Keratinocyte (primary cell): ENCODE measurements at regions not wholly inside any gene's neighbourhood (a gene's known extent, or its start where the extent isn't known, plus 50 kb on each side); places are given as distances from the start of the nearest gene placed in this dataset.

Source experiments
- DNase-seq: peaks from one replicate; pipeline ENCODE4 v3.0.0-alpha.2; 2011; ENCODE audit warnings: low read depth, missing footprints, low spot score
- FAIRE-seq: peaks from 2 replicates; lab custom pipeline; 2011; peaks lifted over from hg19 to GRCh38; lab: Jason Lieb, UNC
- H2AFZ ChIP-seq: 2 replicates; pipeline ENCODE4 v1.6.0; 2012; ENCODE audit warnings: low read length, control low read depth, inconsistent platforms; ENCODE audit not compliant: control insufficient read depth
- H3K27ac ChIP-seq: 2 replicates; pipeline ENCODE4 v1.5.1; 2011; ENCODE audit warnings: low read length; ENCODE audit not compliant: control insufficient read depth, insufficient read depth
- H3K27me3 ChIP-seq: 3 replicates; pipeline ENCODE4 v1.6.0; 2011; ENCODE audit warnings: low read length; ENCODE audit not compliant: control insufficient read depth, insufficient read depth; ENCODE audit errors: extremely low read depth
- H3K36me3 ChIP-seq, 2 experiments: 2 replicates in 1 of 2; 3 replicates in 1 of 2; pipeline ENCODE4 v1.5.1; 2011; ENCODE audit warnings: low read length in 2 of 2, mild to moderate bottlenecking in 1 of 2; ENCODE audit not compliant: control insufficient read depth in 2 of 2, insufficient read depth in 2 of 2; ENCODE audit errors: extremely low read depth in 1 of 2
- H3K4me1 ChIP-seq: 3 replicates; pipeline ENCODE4 v1.5.1; 2011; ENCODE audit warnings: low read length; ENCODE audit not compliant: control insufficient read depth, insufficient read depth; ENCODE audit errors: extremely low read depth
- H3K4me2 ChIP-seq: 3 replicates; pipeline ENCODE4 v1.6.0; 2011; ENCODE audit warnings: low read depth, low read length; ENCODE audit not compliant: control insufficient read depth, insufficient read depth; ENCODE audit errors: extremely low read depth
- H3K4me3 ChIP-seq, 3 experiments: fragments of 200-600 bp in 1 of 3; sonication (generic) in 1 of 3; 2 replicates in 2 of 3; 3 replicates in 1 of 3; pipeline ENCODE4 v1.5.1; 2011 to 2016; ENCODE audit warnings: low read length in 3 of 3, mild to moderate bottlenecking in 3 of 3, control low read depth in 2 of 3, inconsistent platforms in 1 of 3, low read depth in 1 of 3, mixed read lengths in 1 of 3, mixed run types in 1 of 3, moderate library complexity in 1 of 3; ENCODE audit not compliant: control insufficient read depth in 2 of 3, insufficient read depth in 2 of 3; ENCODE audit errors: extremely low read depth in 1 of 3
- H3K79me2 ChIP-seq: 2 replicates; pipeline ENCODE4 v1.6.0; 2012; ENCODE audit warnings: low read length; ENCODE audit not compliant: control insufficient read depth, insufficient read depth
- H3K9ac ChIP-seq: 3 replicates; pipeline ENCODE4 v1.6.0; 2011; ENCODE audit warnings: low read length; ENCODE audit not compliant: control insufficient read depth, insufficient read depth; ENCODE audit errors: extremely low read depth
- H3K9me1 ChIP-seq: 3 replicates; pipeline ENCODE4 v1.6.0; 2011; ENCODE audit warnings: low read length; ENCODE audit not compliant: control insufficient read depth, insufficient read depth; ENCODE audit errors: extremely low read depth
- H3K9me3 ChIP-seq: 2 replicates; pipeline ENCODE4 v1.5.1; 2012; ENCODE audit warnings: low read depth, low read length; ENCODE audit not compliant: control insufficient read depth
- H4K20me1 ChIP-seq: 3 replicates; pipeline ENCODE4 v1.6.0; 2011; ENCODE audit warnings: low read length; ENCODE audit not compliant: control insufficient read depth, insufficient read depth; ENCODE audit errors: extremely low read depth
- EZH2 ChIP-seq: IDR thresholded peaks from one replicate; pipeline ENCODE4 v1.6.1; 2012; ENCODE audit warnings: inconsistent platforms, mild to moderate bottlenecking, low read length, moderate library complexity
- dilution Hi-C: fragments of 300-500 bp; cut with MboI; formaldehyde crosslinking; loops from one replicate; pipeline ENCODE4 v1.7.0; 2020; ENCODE audit warnings: low sequenced_read_pairs; ENCODE audit not compliant: extremely low pct_ligation_motif_present
- TF ChIP-seq, protein P1 (sequence below), 3 experiments: IDR thresholded peaks in 1 of 3; conservative IDR thresholded peaks in 1 of 3; optimal IDR thresholded peaks in 1 of 3; 2 replicates in 2 of 3; 3 replicates in 1 of 3; pipeline versions ENCODE3 to v1.5.1; 2011; ENCODE audit warnings: low read length in 3 of 3, mild to moderate bottlenecking in 3 of 3, moderate library complexity in 2 of 3, control low read depth in 1 of 3, inconsistent platforms in 1 of 3; ENCODE audit not compliant: insufficient read depth in 2 of 3; ENCODE audit errors: extremely low read depth in 1 of 3

DNA sequence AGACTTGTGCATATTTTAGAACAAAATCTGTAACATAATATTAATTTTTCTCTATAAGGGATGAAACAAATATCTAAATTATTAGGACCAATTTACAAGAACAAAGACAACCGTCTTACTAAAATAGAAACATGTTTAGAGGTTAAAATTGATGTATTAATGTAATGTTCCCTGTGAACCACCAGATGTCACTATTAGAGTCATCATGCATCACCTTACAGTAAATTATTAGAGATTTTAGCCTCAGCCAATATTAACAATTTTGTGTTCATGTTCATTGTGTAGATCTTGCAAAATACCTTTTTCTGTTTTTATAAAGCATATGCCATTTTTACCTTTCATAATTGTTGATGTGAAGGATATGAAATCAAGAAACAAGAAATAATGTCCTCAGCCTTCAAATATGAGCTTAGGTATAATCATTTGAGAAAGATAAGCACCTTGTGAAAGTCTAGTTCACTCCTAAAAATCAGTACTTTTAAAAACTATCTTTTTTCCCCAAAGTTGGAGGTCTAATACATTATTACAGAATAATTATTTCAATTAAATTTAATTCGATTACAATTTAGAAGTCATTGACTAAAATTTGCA lies 344.3 kb upstream of the KCNH7 start:
- Histone ChIP-seq H3K27ac (no peak overlapping the region), H2AFZ (no peak overlapping the region), H3K9me1 (no peaks in the 10 kb centered on the region), H3K4me2 (no peak overlapping the region), H3K36me3 (no peaks in the 10 kb centered on the region), H3K9me3 (no peaks in the 10 kb centered on the region), H3K27me3 (no peaks in the 10 kb centered on the region), H4K20me1 (no peaks in the 10 kb centered on the region), H3K9ac (no peak overlapping the region), H3K4me1 (no peaks in the 10 kb centered on the region), H3K4me3 (no peak overlapping the region), H3K79me2 (no peaks in the 10 kb centered on the region)
- no peak for FAIRE-seq
- no peak for DNase-seq
- dilution Hi-C loops = no loop called here
- TF ChIP-seq, protein P1, sequence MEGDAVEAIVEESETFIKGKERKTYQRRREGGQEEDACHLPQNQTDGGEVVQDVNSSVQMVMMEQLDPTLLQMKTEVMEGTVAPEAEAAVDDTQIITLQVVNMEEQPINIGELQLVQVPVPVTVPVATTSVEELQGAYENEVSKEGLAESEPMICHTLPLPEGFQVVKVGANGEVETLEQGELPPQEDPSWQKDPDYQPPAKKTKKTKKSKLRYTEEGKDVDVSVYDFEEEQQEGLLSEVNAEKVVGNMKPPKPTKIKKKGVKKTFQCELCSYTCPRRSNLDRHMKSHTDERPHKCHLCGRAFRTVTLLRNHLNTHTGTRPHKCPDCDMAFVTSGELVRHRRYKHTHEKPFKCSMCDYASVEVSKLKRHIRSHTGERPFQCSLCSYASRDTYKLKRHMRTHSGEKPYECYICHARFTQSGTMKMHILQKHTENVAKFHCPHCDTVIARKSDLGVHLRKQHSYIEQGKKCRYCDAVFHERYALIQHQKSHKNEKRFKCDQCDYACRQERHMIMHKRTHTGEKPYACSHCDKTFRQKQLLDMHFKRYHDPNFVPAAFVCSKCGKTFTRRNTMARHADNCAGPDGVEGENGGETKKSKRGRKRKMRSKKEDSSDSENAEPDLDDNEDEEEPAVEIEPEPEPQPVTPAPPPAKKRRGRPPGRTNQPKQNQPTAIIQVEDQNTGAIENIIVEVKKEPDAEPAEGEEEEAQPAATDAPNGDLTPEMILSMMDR (optimal IDR thresholded peaks at IDR 0.05 in 1 of 3, IDR thresholded peaks at IDR 0.05 in 1 of 3, conservative IDR thresholded peaks at IDR 0.05 in 1 of 3; ENCODE audit: extremely low read depth in 1 of 3, insufficient read depth in 2 of 3, low read length in 3 of 3) = peak in 2 of 3 experiments; percentile 28 to 45
- TF ChIP-seq EZH2 = no peak

DNA sequence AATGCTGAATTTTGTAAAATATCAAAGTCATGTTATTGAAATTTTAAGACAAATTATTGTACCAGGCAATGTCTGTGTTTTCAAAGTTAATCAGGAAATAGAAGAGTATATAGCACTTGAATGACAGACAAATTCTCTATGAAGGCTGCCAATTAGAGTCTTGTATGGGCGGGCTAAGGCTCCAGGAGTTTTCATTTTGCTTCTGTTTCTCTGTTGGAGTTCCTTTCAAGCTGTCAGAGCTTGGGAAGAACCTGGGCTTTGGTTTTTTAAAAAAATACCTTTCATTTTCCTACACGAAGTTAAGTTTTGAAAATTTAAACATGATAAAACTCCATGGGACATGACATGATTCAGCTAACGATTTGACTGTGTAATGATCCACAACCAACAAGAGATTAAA lies 339.0 kb upstream of the KCNH7 start:
- dilution Hi-C loops = no loop called here
- no peaks in the 10 kb centered on the region for H3K9me1 ChIP-seq

More for the DNA sequence above, 339.0 kb upstream of the KCNH7 start:
- no peak overlapping the region for H3K9ac ChIP-seq
- H3K9me3 ChIP-seq = no peaks in the 10 kb centered on the region
- H3K27me3 ChIP-seq = no peaks in the 10 kb centered on the region
- no peaks in the 10 kb centered on the region for H3K36me3 ChIP-seq
- no peak overlapping the region for H2AFZ ChIP-seq
- FAIRE-seq = no peak
- no peak for DNase-seq
- no peaks in the 10 kb centered on the region for H4K20me1 ChIP-seq
- H3K4me2 ChIP-seq = no peak overlapping the region
- no peak overlapping the region for H3K4me3 ChIP-seq
- no peaks in the 10 kb centered on the region for H3K79me2 ChIP-seq
- H3K27ac ChIP-seq = no peak overlapping the region
- H3K4me1 ChIP-seq = no peaks in the 10 kb centered on the region
- no peak for TF ChIP-seq EZH2
- TF ChIP-seq, protein P1 (optimal IDR thresholded peaks at IDR 0.05 in 1 of 3, IDR thresholded peaks at IDR 0.05 in 1 of 3, conservative IDR thresholded peaks at IDR 0.05 in 1 of 3; ENCODE audit: extremely low read depth in 1 of 3, insufficient read depth in 2 of 3, low read length in 3 of 3) = no peak
